CD4-positive, alpha-beta T cell (primary cell): ENCODE measurements at regions not wholly inside any gene's neighbourhood (a gene's known extent, or its start where the extent isn't known, plus 50 kb on each side); places are given as distances from the start of the nearest gene placed in this dataset.

Experiments used
- ATAC-seq: fragments of 200-7000 bp; cut with Tn5 transposase; one replicate; pipeline ENCODE4 v1.10.0; 2022; ENCODE audit warnings: mild to moderate bottlenecking; ENCODE audit not compliant: poor library complexity
- CTCF ChIA-PET: fragments of 350-600 bp; sonication (Branson Sonifier 250); formaldehyde crosslinking; loops from one replicate; lab custom pipeline; 2021; ENCODE audit warnings: antibody characterized with exemption, inconsistent platforms; lab: Charles Lee
- POLR2A ChIA-PET: fragments of 350-600 bp; sonication (Branson Sonifier 250); formaldehyde crosslinking; loops from one replicate; lab custom pipeline; 2021; ENCODE audit warnings: antibody characterized with exemption, inconsistent platforms; lab: Charles Lee
- DNase-seq, 14 experiments: peaks; one replicate each; pipeline ENCODE4 v3.0.0-alpha.2; 2013 to 2020; ENCODE audit warnings: mixed read lengths in 2 of 14
- H3K27ac ChIP-seq, 2 donors: one replicate each; pipeline versions ENCODE4 v1.5.1 to v1.7.0; 2013; ENCODE audit warnings: low read length in 2 of 2, low read depth in 1 of 2, mild to moderate bottlenecking in 1 of 2
- H3K27me3 ChIP-seq, 2 experiments: 1 replicate in 1 of 2; 2 replicates in 1 of 2; pipeline versions ENCODE4 v1.6.1 to v1.7.0; 2013; ENCODE audit warnings: low read length in 2 of 2, control low read depth in 1 of 2, mild to moderate bottlenecking in 1 of 2, moderate library complexity in 1 of 2; ENCODE audit not compliant: insufficient read depth in 2 of 2, control insufficient read depth in 1 of 2
- H3K36me3 ChIP-seq: one replicate; pipeline ENCODE4 v1.6.1; 2013; ENCODE audit warnings: low read length, control low read depth; ENCODE audit not compliant: insufficient read depth
- H3K4me1 ChIP-seq: one replicate; pipeline ENCODE4 v1.6.1; 2013; ENCODE audit warnings: low read length, control low read depth; ENCODE audit not compliant: insufficient read depth
- H3K4me3 ChIP-seq: one replicate; pipeline ENCODE4 v1.5.1; 2013; ENCODE audit warnings: mild to moderate bottlenecking, low read length, moderate library complexity
- H3K9me3 ChIP-seq, 2 experiments: 1 replicate in 1 of 2; 2 replicates in 1 of 2; pipeline versions ENCODE4 v1.6.1 to v1.7.0; 2013; ENCODE audit warnings: low read length in 2 of 2, mild to moderate bottlenecking in 2 of 2, control low read depth in 1 of 2, moderate library complexity in 1 of 2; ENCODE audit not compliant: control insufficient read depth in 1 of 2, insufficient read depth in 1 of 2
- H3K27ac Mint-ChIP-seq: one replicate; pipeline ENCODE4 v1.8.0; 2020; ENCODE audit warnings: mixed read lengths
- H3K27me3 Mint-ChIP-seq: one replicate; pipeline ENCODE4 v1.8.0; 2021; ENCODE audit warnings: mixed read lengths
- H3K36me3 Mint-ChIP-seq: one replicate; pipeline ENCODE4 v1.8.0; 2021; ENCODE audit warnings: low read depth, mixed read lengths
- H3K4me1 Mint-ChIP-seq: one replicate; pipeline ENCODE4 v1.8.0; 2021; ENCODE audit warnings: low read depth, mixed read lengths
- H3K4me3 Mint-ChIP-seq: one replicate; pipeline ENCODE4 v1.8.0; 2020; ENCODE audit warnings: mild to moderate bottlenecking, mixed read lengths
- H3K9me3 Mint-ChIP-seq: one replicate; pipeline ENCODE4 v1.8.0; 2020; ENCODE audit warnings: mixed read lengths
- CTCF ChIP-seq: fragments of 200-600 bp; IDR thresholded peaks from one replicate; pipeline ENCODE4 v1.8.0; 2022; ENCODE audit warnings: antibody characterized with exemption, mild to moderate bottlenecking
- intact Hi-C, 2 experiments: fragments of 100-400 bp; cut with DNase I in 1 of 2; cut with micrococcal nuclease in 1 of 2; formaldehyde crosslinking; loops; one replicate each; pipeline versions ENCODE4 v1.15.1 to v1.9.0; 2023 to 2025; cut with DNase I, micrococcal nuclease

GRCh38 chr12:111084605-111085004, 164.2 kb upstream of the MYL2 start:
- POLR2A ChIA-PET = no interaction called here
- Mint-ChIP-seq H3K27ac (no peak overlapping the region), H3K4me1 (no peaks in the 10 kb centered on the region), H3K9me3 (no peaks in the 10 kb centered on the region), H3K36me3 (no peaks in the 10 kb centered on the region), H3K27me3 (peaks cover 6% of the 10 kb centered on the region), H3K4me3 (no peak overlapping the region)
- no peak for TF ChIP-seq CTCF
- H3K9me3 ChIP-seq = no peaks in the 10 kb centered on the region
- no peaks in the 10 kb centered on the region for H3K36me3 ChIP-seq
- H3K4me3 ChIP-seq = no peak overlapping the region
- H3K27ac ChIP-seq = no peak overlapping the region
- H3K4me1 ChIP-seq = no peaks in the 10 kb centered on the region
- no peaks in the 10 kb centered on the region for H3K27me3 ChIP-seq
- DNase-seq (no peak), ATAC-seq (no peak)
- CTCF ChIA-PET = no interaction called here
- intact Hi-C loops = no loop called here

- no peak overlapping the region for H3K27ac Mint-ChIP-seq
- ATAC-seq (no peak), DNase-seq (no peak)
- H3K36me3 Mint-ChIP-seq = no peaks in the 10 kb centered on the region
- TF ChIP-seq CTCF = no peak
- ChIA-PET POLR2A (no interaction called here), CTCF (no interaction called here)
- Histone ChIP-seq H3K4me1 (no peaks in the 10 kb centered on the region), H3K36me3 (no peaks in the 10 kb centered on the region), H3K4me3 (no peak overlapping the region), H3K27ac (no peak overlapping the region), H3K9me3 (no peaks in the 10 kb centered on the region), H3K27me3 (no peaks in the 10 kb centered on the region)
- H3K4me1 Mint-ChIP-seq = no peaks in the 10 kb centered on the region
- no peaks in the 10 kb centered on the region for H3K9me3 Mint-ChIP-seq
- intact Hi-C loops = no loop called here
- no peak overlapping the region for H3K4me3 Mint-ChIP-seq
- peaks cover 6% of the 10 kb centered on the region for H3K27me3 Mint-ChIP-seq
These were observed 163.8 kb upstream of the MYL2 start for GRCh38 chr12:111084158-111084557.

- Mint-ChIP-seq H3K36me3 (no peaks in the 10 kb centered on the region), H3K4me3 (no peak overlapping the region), H3K27me3 (peaks cover 6% of the 10 kb centered on the region), H3K9me3 (no peaks in the 10 kb centered on the region), H3K4me1 (no peaks in the 10 kb centered on the region), H3K27ac (no peak overlapping the region)
- no peak overlapping the region for H3K27ac ChIP-seq
- DNase-seq (no peak), ATAC-seq (no peak)
- ChIA-PET CTCF (no interaction called here), POLR2A (no interaction called here)
- H3K36me3 ChIP-seq = no peaks in the 10 kb centered on the region
- TF ChIP-seq CTCF = no peak
- H3K9me3 ChIP-seq = no peaks in the 10 kb centered on the region
- H3K4me1 ChIP-seq = no peaks in the 10 kb centered on the region
- intact Hi-C loops = no loop called here
- H3K4me3 ChIP-seq = no peak overlapping the region
- H3K27me3 ChIP-seq = no peaks in the 10 kb centered on the region
These were observed 161.2 kb upstream of the MYL2 start for GRCh38 chr12:111081600-111081999.
